ENCODE measurements at regions not wholly inside any gene's neighbourhood (a gene's known extent, or its start where the extent isn't known, plus 50 kb on each side); places are given as distances from the start of the nearest gene placed in this dataset.

DNA sequence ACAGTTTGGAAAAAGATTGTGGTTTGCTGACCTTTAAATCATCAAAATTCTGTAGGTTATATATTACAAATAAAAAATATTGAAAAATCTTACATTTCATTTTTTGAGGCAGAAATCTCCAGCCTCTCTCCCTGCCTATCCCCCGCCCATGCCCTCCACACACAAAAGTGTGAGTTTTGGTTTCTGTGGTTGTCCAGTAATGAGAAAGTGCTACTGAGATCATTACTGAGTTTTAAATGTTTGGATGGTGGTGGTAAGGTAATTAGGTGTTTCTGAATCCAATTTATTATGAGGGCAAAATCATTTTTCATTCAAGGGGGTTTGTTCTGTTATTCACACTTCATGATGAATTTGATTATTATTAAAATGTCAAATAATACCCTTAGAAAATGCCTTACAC lies 448.0 kb upstream of the SLC10A2 start:
- Histone ChIP-seq H3K9me3 (ENCODE audit: low read depth, low read length) (no peaks in the 10 kb centered on the region), H3K27me3 (ENCODE audit: insufficient read depth, low read length) (no peaks in the 10 kb centered on the region), H3K79me2 (ENCODE audit: insufficient read depth, low read length) (no peaks in the 10 kb centered on the region), H3K4me1 (ENCODE audit: insufficient read depth, low read length) (no peaks in the 10 kb centered on the region), H3K27ac (ENCODE audit: low read depth, low read length) (no peak overlapping the region), H4K20me1 (ENCODE audit: insufficient read depth, low read length) (no peaks in the 10 kb centered on the region), H3K4me3 (ENCODE audit: insufficient read depth, low read length) (no peak overlapping the region), H2AFZ (ENCODE audit: low read length) (no peak overlapping the region), H3K36me3 (ENCODE audit: insufficient read depth, low read length) (no peaks in the 10 kb centered on the region), H3K4me2 (ENCODE audit: insufficient read depth, low read length) (no peak overlapping the region)
- DNase-seq (ENCODE audit: insufficient read length, low spot score, missing footprints) = no peak
- TF ChIP-seq, protein P1, sequence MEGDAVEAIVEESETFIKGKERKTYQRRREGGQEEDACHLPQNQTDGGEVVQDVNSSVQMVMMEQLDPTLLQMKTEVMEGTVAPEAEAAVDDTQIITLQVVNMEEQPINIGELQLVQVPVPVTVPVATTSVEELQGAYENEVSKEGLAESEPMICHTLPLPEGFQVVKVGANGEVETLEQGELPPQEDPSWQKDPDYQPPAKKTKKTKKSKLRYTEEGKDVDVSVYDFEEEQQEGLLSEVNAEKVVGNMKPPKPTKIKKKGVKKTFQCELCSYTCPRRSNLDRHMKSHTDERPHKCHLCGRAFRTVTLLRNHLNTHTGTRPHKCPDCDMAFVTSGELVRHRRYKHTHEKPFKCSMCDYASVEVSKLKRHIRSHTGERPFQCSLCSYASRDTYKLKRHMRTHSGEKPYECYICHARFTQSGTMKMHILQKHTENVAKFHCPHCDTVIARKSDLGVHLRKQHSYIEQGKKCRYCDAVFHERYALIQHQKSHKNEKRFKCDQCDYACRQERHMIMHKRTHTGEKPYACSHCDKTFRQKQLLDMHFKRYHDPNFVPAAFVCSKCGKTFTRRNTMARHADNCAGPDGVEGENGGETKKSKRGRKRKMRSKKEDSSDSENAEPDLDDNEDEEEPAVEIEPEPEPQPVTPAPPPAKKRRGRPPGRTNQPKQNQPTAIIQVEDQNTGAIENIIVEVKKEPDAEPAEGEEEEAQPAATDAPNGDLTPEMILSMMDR (IDR thresholded peaks at IDR 0.05; ENCODE audit: extremely low read depth, low read depth, low read length) = no peak

DNA sequence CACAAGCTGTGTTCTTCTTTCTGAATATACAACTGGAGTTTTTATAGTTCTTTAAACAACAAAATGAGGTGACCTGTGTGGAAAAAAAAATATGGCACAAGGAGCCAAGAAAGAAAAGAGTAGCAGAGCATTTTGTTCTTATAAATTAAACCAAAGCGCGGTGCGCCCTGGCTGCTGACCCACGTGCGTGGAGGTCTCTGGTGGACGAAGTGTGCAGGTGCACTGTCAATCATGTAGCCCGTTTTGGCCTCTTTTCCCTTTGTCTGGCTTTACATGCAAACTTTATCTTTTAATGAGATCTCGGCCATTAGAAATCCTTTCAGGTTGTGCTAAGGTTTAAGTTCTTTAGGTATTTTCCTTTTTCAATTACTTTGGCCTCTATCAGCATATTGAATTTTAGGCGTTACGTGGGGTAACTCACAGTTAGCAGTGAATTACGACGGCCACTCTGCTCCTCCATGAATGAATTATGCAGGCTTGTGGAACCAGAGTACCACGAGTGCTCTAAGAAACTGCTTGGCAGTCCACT lies 443.9 kb upstream of the SLC10A2 start:
- H3K27ac ChIP-seq (ENCODE audit: low read depth, low read length) = no peak overlapping the region
- H3K27me3 ChIP-seq (ENCODE audit: insufficient read depth, low read length) = no peaks in the 10 kb centered on the region
- H3K36me3 ChIP-seq (ENCODE audit: insufficient read depth, low read length) = no peaks in the 10 kb centered on the region
- H3K9me3 ChIP-seq (ENCODE audit: low read depth, low read length) = peaks cover 2% of the 10 kb centered on the region
- no peaks in the 10 kb centered on the region for H3K79me2 ChIP-seq (ENCODE audit: insufficient read depth, low read length)
- no peak overlapping the region for H2AFZ ChIP-seq (ENCODE audit: low read length)
- DNase-seq (ENCODE audit: insufficient read length, low spot score, missing footprints) = no peak
- TF ChIP-seq, protein P1 (IDR thresholded peaks at IDR 0.05; ENCODE audit: extremely low read depth, low read depth, low read length) = no peak
- H3K4me3 ChIP-seq (ENCODE audit: insufficient read depth, low read length) = no peak overlapping the region
- no peaks in the 10 kb centered on the region for H4K20me1 ChIP-seq (ENCODE audit: insufficient read depth, low read length)
- H3K4me1 ChIP-seq (ENCODE audit: insufficient read depth, low read length) = no peaks in the 10 kb centered on the region
- H3K4me2 ChIP-seq (ENCODE audit: insufficient read depth, low read length) = no peak overlapping the region

DNA sequence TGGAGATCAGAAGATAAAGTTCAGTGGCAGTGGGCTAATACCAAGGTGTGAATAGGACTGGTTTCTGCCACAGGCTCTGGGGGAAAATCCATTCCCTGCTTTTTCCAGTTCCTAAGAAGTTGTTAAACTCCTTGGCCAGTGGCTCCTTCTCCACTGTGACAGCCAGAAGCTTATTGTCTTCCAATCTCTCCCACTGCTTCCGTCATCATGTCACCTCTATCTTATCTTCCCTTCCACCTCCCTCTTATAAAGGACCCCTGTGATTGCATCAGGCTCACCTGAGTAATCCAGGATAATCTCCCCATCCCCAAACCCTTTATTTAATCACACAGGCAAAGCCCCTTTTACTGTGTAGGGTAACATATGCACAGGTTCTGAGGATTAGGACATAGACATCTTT lies 431.2 kb upstream of the SLC10A2 start:
- Histone ChIP-seq H3K79me2 (ENCODE audit: insufficient read depth, low read length) (no peaks in the 10 kb centered on the region), H3K9me3 (ENCODE audit: low read depth, low read length) (peaks cover 3% of the 10 kb centered on the region), H4K20me1 (ENCODE audit: insufficient read depth, low read length) (no peaks in the 10 kb centered on the region), H3K27me3 (ENCODE audit: insufficient read depth, low read length) (no peaks in the 10 kb centered on the region), H3K27ac (ENCODE audit: low read depth, low read length) (no peak overlapping the region), H3K36me3 (ENCODE audit: insufficient read depth, low read length) (no peaks in the 10 kb centered on the region), H3K4me3 (ENCODE audit: insufficient read depth, low read length) (no peak overlapping the region), H3K4me2 (ENCODE audit: insufficient read depth, low read length) (no peak overlapping the region), H2AFZ (ENCODE audit: low read length) (no peak overlapping the region), H3K4me1 (ENCODE audit: insufficient read depth, low read length) (no peaks in the 10 kb centered on the region)
- TF ChIP-seq, protein P1 (IDR thresholded peaks at IDR 0.05; ENCODE audit: extremely low read depth, low read depth, low read length) = no peak
- DNase-seq (ENCODE audit: insufficient read length, low spot score, missing footprints) = no peak

DNA sequence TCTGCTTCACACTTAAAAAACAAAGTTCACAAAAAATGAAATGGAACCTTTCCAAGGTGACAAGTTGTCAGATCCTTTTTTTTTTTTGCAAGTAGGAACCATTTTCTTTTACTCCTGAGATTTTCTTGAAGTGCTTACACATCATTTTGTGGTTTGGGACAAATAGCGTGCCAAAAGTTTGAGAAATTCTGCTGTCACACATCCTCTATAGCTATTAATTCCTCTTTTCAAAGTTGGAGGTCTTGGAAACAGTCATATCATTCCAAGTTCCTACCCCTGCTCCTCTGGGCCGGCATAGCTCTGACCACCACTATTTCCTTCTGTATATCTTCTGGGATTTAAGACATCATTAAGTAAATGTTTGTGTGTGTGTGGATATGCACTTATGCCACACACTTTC lies 421.6 kb upstream of the SLC10A2 start:
- TF ChIP-seq, protein P1 (IDR thresholded peaks at IDR 0.05; ENCODE audit: extremely low read depth, low read depth, low read length) = no peak

More for the DNA sequence above, 421.6 kb upstream of the SLC10A2 start:
- H3K27ac ChIP-seq (ENCODE audit: low read depth, low read length) = no peak overlapping the region
- no peaks in the 10 kb centered on the region for H3K4me1 ChIP-seq (ENCODE audit: insufficient read depth, low read length)
- no peak for DNase-seq (ENCODE audit: insufficient read length, low spot score, missing footprints)
- no peaks in the 10 kb centered on the region for H4K20me1 ChIP-seq (ENCODE audit: insufficient read depth, low read length)
- H3K9me3 ChIP-seq (ENCODE audit: low read depth, low read length) = peaks cover 2% of the 10 kb centered on the region
- no peak overlapping the region for H3K4me2 ChIP-seq (ENCODE audit: insufficient read depth, low read length)
- H2AFZ ChIP-seq (ENCODE audit: low read length) = no peak overlapping the region
- no peak overlapping the region for H3K4me3 ChIP-seq (ENCODE audit: insufficient read depth, low read length)
- no peaks in the 10 kb centered on the region for H3K27me3 ChIP-seq (ENCODE audit: insufficient read depth, low read length)
- H3K36me3 ChIP-seq (ENCODE audit: insufficient read depth, low read length) = no peaks in the 10 kb centered on the region
- no peaks in the 10 kb centered on the region for H3K79me2 ChIP-seq (ENCODE audit: insufficient read depth, low read length)

Measured in osteoblast (primary cell).